Neuron (in vitro differentiated cells): ENCODE measurements at regions not wholly inside any gene's neighbourhood (a gene's known extent, or its start where the extent isn't known, plus 50 kb on each side); places are given as distances from the start of the nearest gene placed in this dataset.

ENCODE experiments used
- H2AFZ ChIP-seq: one replicate; pipeline ENCODE4 v1.6.1; 2013; ENCODE audit warnings: low read depth, mild to moderate bottlenecking, inconsistent platforms, low read length, moderate library complexity
- H3K27me3 ChIP-seq: one replicate; pipeline ENCODE4 v1.6.1; 2013; ENCODE audit warnings: low read length; ENCODE audit not compliant: insufficient read depth
- H3K36me3 ChIP-seq: one replicate; pipeline ENCODE4 v1.6.1; 2013; ENCODE audit warnings: low read length; ENCODE audit not compliant: insufficient read depth
- H3K4me1 ChIP-seq: one replicate; pipeline ENCODE4 v1.6.1; 2013; ENCODE audit warnings: low read length; ENCODE audit not compliant: insufficient read depth
- H3K4me3 ChIP-seq: 2 replicates; pipeline ENCODE4 v1.5.1; 2013; ENCODE audit warnings: mild to moderate bottlenecking, low read length, moderate library complexity
- H3K9me3 ChIP-seq: one replicate; pipeline ENCODE4 v1.6.1; 2013; ENCODE audit warnings: low read length

- Histone ChIP-seq H3K4me1 (peaks cover 3% of the 10 kb centered on the region), H3K9me3 (no peaks in the 10 kb centered on the region), H3K36me3 (no peaks in the 10 kb centered on the region), H3K27me3 (no peaks in the 10 kb centered on the region), H2AFZ (no peak overlapping the region), H3K4me3 (no peak overlapping the region)
These were observed 1309.2 kb upstream of the C9orf72 start for GRCh38 chr9:28882529-28882928.

DNA sequence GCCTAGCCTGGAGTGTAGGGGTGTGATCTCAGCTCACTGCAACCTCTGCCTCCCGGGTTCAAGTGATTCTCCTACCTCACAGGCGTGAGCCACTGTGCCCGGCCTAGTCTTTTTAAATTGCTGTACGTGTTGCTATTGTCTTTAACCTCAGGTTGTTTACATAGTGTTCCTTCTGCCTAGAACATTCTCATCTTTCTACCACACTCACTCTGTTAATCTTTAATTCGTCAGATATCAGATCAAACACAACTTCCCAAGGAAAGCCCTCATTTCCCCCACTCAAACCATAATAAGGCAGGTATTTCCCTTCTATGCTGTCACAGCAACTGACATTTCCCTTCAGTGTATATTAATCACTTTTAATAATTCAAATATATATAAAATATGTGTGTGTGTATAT is 1310.0 kb upstream of the C9orf72 start:
- Histone ChIP-seq H3K4me3 (no peak overlapping the region), H3K27me3 (no peaks in the 10 kb centered on the region), H3K4me1 (peaks cover 3% of the 10 kb centered on the region), H3K36me3 (no peaks in the 10 kb centered on the region), H2AFZ (no peak overlapping the region), H3K9me3 (no peaks in the 10 kb centered on the region)

DNA sequence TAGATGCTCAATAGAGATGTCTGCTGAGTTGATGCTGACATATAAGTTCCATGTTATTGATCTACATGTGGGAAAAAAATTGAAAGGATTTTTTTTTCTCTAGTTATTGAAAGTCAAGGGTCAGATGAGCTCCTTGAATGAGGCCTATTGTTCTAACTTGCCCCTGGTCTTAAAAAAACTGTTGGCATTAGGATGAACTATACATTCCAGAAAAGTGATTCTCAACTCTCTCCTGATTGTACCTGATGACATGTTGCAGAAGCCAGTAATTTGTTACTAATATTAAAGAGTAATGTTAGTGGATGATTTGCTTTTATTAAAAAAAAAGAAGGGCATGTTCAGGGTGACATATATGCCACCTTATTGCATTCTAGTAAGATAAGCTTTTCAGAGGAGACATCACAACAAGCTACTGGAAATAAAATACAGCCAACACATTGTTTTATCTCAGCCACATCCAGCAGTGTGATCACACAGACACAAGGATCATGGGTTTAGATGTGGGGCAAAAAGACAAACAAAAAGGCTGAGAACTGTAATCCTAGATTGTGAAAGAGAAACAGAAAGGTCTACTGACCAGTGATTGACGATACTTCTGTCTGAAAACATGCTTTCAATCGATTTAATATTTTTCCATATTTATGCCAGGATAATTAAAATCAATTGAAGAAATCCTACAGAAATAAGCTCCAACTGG is 1314.1 kb upstream of the C9orf72 start:
- no peaks in the 10 kb centered on the region for H3K36me3 ChIP-seq
- peaks cover 3% of the 10 kb centered on the region for H3K4me1 ChIP-seq
- H2AFZ ChIP-seq: no peak overlapping the region
- H3K4me3 ChIP-seq: no peak overlapping the region
- no peaks in the 10 kb centered on the region for H3K27me3 ChIP-seq
- no peaks in the 10 kb centered on the region for H3K9me3 ChIP-seq

- H2AFZ ChIP-seq: no peak overlapping the region
These were observed 1315.5 kb upstream of the C9orf72 start for GRCh38 chr9:28888806-28889205.

DNA sequence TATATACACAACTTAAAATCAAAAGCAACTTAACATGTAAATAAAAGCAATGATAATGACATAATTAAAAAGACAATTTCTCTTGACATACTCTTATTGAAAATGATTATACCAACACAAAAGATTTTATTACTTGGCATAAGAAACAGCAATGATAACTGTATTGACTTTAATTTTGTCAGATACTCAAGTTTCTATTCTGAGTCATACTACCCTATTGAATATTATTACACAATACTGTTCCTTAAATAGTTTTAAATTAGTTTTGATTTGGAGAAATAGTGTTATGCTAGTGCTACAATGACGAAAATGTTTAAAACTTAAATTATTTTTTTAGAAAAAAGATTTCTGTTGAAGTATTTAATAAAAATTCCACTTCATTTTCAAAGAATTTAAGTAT is 1319.3 kb upstream of the C9orf72 start:
- Histone ChIP-seq H3K4me1 (peaks cover 2% of the 10 kb centered on the region), H3K27me3 (no peaks in the 10 kb centered on the region), H2AFZ (no peak overlapping the region), H3K9me3 (no peaks in the 10 kb centered on the region), H3K4me3 (no peak overlapping the region), H3K36me3 (no peaks in the 10 kb centered on the region)

More at GRCh38 chr9:28888806-28889205, 1315.5 kb upstream of the C9orf72 start:
- H3K4me3 ChIP-seq: no peak overlapping the region
- no peaks in the 10 kb centered on the region for H3K36me3 ChIP-seq
- H3K4me1 ChIP-seq: peaks cover 3% of the 10 kb centered on the region
- H3K9me3 ChIP-seq: no peaks in the 10 kb centered on the region
- no peaks in the 10 kb centered on the region for H3K27me3 ChIP-seq

DNA sequence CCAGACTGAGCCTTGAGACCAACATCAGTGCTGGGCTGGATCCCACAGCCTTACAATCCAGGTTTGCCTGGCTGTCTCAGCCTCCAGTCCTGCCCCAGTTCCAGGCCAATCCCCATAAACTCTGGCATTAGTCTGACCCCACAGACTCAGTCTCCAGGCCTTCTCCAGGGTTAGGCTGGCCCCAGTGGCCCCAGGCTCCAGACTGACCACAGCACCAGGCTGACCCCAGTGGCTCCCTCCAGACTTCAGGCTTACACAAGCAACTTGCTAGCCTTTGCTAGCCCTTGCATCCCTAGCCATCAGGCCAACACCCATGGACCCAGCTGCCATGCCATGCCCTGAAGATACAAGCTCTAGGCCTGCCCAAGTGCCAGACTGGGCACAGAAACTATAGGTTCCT is 1326.0 kb upstream of the C9orf72 start:
- Histone ChIP-seq H3K4me1 (peaks cover 2% of the 10 kb centered on the region), H2AFZ (no peak overlapping the region), H3K27me3 (no peaks in the 10 kb centered on the region), H3K9me3 (no peaks in the 10 kb centered on the region), H3K4me3 (no peak overlapping the region), H3K36me3 (no peaks in the 10 kb centered on the region)

GRCh38 chr9:28899926-28900325 is 1326.6 kb upstream of the C9orf72 start:
- Histone ChIP-seq H3K4me1 (peaks cover 2% of the 10 kb centered on the region), H3K9me3 (no peaks in the 10 kb centered on the region), H3K4me3 (no peak overlapping the region), H3K36me3 (no peaks in the 10 kb centered on the region), H3K27me3 (no peaks in the 10 kb centered on the region), H2AFZ (no peak overlapping the region)

DNA sequence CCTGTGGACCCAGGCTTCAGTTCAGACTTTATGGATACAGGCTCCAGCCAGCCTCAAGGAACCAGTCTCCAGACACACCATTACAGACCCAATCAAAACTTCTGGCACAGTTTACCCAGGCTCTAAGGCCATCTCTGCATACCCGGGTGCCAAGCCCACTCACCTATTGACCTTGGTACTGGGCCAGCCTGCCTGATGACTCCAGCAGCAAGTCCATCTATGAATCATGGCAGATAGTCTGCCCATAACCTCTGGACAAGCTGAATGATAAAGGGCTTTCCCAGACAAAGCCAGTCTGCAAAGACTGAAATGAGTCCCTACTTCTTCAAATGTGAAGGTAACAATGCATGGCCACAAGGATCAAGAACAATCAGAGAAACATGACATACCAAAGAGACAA is 1327.1 kb upstream of the C9orf72 start:
- Histone ChIP-seq H3K9me3 (no peaks in the 10 kb centered on the region), H3K27me3 (no peaks in the 10 kb centered on the region), H3K36me3 (no peaks in the 10 kb centered on the region), H2AFZ (no peak overlapping the region), H3K4me3 (no peak overlapping the region), H3K4me1 (no peaks in the 10 kb centered on the region)

- H3K27me3 ChIP-seq: no peaks in the 10 kb centered on the region
- no peak overlapping the region for H3K4me3 ChIP-seq
- H3K36me3 ChIP-seq: no peaks in the 10 kb centered on the region
- H3K9me3 ChIP-seq: no peaks in the 10 kb centered on the region
- H3K4me1 ChIP-seq: no peaks in the 10 kb centered on the region
- no peak overlapping the region for H2AFZ ChIP-seq
These were observed 1336.2 kb upstream of the C9orf72 start for GRCh38 chr9:28909526-28909925.

DNA sequence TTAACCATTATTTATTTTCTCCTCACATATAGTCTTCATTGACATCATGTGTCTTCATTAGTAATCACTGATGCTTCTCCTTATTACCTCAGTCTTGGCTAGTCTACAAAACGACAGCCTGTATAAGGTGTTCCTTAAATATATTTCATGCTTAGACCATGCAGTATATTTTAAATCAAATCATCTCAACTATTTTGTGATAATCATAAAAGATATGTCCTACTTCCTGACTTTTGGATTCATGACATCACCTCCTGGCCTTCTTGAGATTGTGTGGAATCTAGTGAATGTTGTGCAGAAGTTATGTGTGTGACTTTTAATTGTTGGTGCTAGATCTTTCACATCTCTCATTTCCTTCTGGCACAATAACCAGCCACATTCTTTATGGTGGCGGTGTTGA is 1339.3 kb upstream of the C9orf72 start:
- H3K4me1 ChIP-seq: no peaks in the 10 kb centered on the region
- no peaks in the 10 kb centered on the region for H3K36me3 ChIP-seq
- no peak overlapping the region for H3K4me3 ChIP-seq
- H3K27me3 ChIP-seq: no peaks in the 10 kb centered on the region
- no peaks in the 10 kb centered on the region for H3K9me3 ChIP-seq
- H2AFZ ChIP-seq: no peak overlapping the region

DNA sequence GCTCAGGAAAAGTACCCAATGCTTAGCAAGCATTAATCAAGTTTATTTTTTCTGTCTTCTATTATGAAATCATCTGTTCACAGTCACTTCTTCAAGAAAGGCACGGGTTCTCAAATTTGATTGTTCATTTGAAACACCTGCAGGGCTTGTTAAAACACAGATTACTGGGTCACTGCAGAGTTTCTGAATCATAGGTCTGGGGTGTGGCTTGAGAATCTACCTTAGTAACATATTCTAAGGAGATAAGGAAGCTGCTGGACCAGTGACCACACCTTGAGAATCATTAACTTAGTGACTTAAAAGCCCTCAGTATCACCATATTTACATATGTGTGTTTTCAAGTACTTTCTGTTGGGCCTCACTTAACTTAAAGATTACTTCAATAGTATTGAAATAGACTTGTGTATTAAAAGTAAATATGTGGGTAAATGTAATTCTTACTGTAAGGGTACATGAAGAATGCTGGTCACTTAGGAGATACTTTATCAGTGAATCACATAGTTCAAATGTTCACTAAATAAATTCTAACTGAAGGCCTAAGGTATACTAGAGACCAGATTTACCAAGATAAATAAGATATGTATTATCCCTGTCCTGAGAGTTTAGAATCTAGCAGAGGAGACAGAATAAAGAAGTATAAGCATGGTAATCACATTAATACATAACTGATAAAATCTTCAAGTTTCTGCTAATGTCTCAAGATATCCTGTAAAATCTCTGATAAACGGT is 1342.1 kb upstream of the C9orf72 start:
- no peak overlapping the region for H2AFZ ChIP-seq
- no peaks in the 10 kb centered on the region for H3K36me3 ChIP-seq
- H3K27me3 ChIP-seq: no peaks in the 10 kb centered on the region
- no peaks in the 10 kb centered on the region for H3K4me1 ChIP-seq
- H3K4me3 ChIP-seq: no peak overlapping the region
- H3K9me3 ChIP-seq: no peaks in the 10 kb centered on the region

DNA sequence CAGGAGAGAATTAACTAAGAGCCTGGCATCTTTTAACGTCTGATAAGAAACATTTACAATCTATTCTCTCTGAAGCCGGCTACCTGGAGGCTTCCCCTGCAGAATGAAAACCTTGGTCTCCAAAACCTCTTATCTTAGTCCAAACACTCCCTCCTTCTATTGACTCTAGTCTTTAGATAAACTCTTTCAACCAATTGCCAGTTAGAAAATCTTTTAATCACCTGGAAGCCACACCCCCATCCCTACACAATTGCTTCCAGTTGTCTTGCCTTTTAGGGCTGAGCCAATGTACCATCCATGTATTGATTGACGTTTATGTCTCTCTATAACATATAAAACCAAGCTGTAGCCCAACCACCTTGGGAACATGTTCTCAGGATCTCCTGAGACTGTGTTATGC is 1343.1 kb upstream of the C9orf72 start:
- Histone ChIP-seq H3K36me3 (no peaks in the 10 kb centered on the region), H3K4me3 (no peak overlapping the region)

GRCh38 chr9:28921857-28922500 is 1348.7 kb upstream of the C9orf72 start:
- Histone ChIP-seq H2AFZ (no peak overlapping the region), H3K36me3 (no peaks in the 10 kb centered on the region), H3K4me1 (no peaks in the 10 kb centered on the region), H3K27me3 (no peaks in the 10 kb centered on the region), H3K4me3 (no peak overlapping the region), H3K9me3 (no peaks in the 10 kb centered on the region)

More for the DNA sequence above, 1343.1 kb upstream of the C9orf72 start:
- Histone ChIP-seq H3K9me3 (no peaks in the 10 kb centered on the region), H2AFZ (no peak overlapping the region), H3K27me3 (no peaks in the 10 kb centered on the region), H3K4me1 (no peaks in the 10 kb centered on the region)
